Aorta (tissue), 5 donors: ENCODE measurements at regions not wholly inside any gene's neighbourhood (a gene's known extent, or its start where the extent isn't known, plus 50 kb on each side); places are given as distances from the start of the nearest gene placed in this dataset.

Experiments
- ATAC-seq: fragments of 200-7000 bp; cut with Tn5 transposase; one replicate; pipeline ENCODE4 v1.9.1; 2022; ENCODE audit warnings: moderate library complexity; ENCODE audit not compliant: low FRiP score
- DNase-seq, 2 donors: peaks; one replicate each; pipeline ENCODE4 v3.0.0-alpha.2; 2020
- H3K27ac ChIP-seq, 2 donors: one replicate each; pipeline ENCODE4 v1.5.1; 2013; ENCODE audit warnings: low read length in 2 of 2, mild to moderate bottlenecking in 2 of 2, moderate library complexity in 2 of 2, control low read depth in 1 of 2, inconsistent platforms in 1 of 2, low read depth in 1 of 2
- H3K27me3 ChIP-seq, 2 donors: one replicate each; pipeline ENCODE4 v1.6.1; 2013; ENCODE audit warnings: control low read depth in 1 of 2, low read length in 1 of 2, mild to moderate bottlenecking in 1 of 2, moderate library complexity in 1 of 2; ENCODE audit not compliant: insufficient read depth in 2 of 2, control insufficient read depth in 1 of 2
- H3K36me3 ChIP-seq, 2 donors: one replicate each; pipeline ENCODE4 v1.6.1; 2013; ENCODE audit warnings: control low read depth in 1 of 2, low read length in 1 of 2, mild to moderate bottlenecking in 1 of 2; ENCODE audit not compliant: insufficient read depth in 2 of 2, control insufficient read depth in 1 of 2
- H3K4me1 ChIP-seq, 2 donors: one replicate each; pipeline ENCODE4 v1.6.1; 2013; ENCODE audit warnings: low read length in 2 of 2, control low read depth in 1 of 2, mild to moderate bottlenecking in 1 of 2, moderate library complexity in 1 of 2; ENCODE audit not compliant: insufficient read depth in 2 of 2, control insufficient read depth in 1 of 2
- H3K4me3 ChIP-seq, 2 donors: one replicate each; pipeline ENCODE4 v1.5.1; 2013; ENCODE audit warnings: low read length in 2 of 2, control low read depth in 1 of 2, mild to moderate bottlenecking in 1 of 2
- H3K9me3 ChIP-seq: one replicate; pipeline ENCODE4 v1.6.1; 2013; ENCODE audit warnings: mild to moderate bottlenecking, low read length; ENCODE audit not compliant: control insufficient read depth
- WGBS, 2 donors: extraction: QIAGEN DNeasy Blood & Tissue Kit; methylation state at CpG; one replicate each; pipeline ENCODE4 v1.1.7; 2013; 5-methylcytosine and 5-hydroxymethylcytosine counted together
- intact Hi-C, 2 donors: fragments of 100-400 bp; cut with DNase I; formaldehyde crosslinking; loops; one replicate each; pipeline versions ENCODE4 v1.14.2 to v1.15.0; 2022
- donor health status: healthy with polysubstance abuse.
- donor health status: Bipolar disorder and iron deficiency.
- donor health status: DM: no; HTN: no; CAD: no.
- donor health status: DM: no; HTN: no; CAD: no.
- donor health status: DM: yes; HTN: yes; CAD: no.

DNA sequence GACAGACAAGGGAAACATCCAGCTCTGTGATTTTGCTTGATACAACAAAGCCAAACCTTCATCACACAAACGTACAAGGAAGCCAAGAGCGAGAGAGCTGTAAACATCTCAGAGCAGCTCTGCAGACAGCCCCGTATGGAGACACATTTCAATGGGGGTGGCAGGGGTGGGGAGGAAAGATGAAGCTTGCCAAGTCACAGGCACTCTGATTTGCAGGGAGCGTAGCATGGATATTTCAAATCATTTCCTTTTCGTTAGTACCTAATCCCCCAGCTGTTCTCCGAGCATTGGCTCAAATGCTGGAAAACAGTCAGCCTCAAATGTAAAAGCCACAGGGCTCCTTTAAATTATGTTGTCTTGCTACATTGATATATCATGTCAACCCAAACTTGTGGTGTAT is 458.9 kb upstream of the CADM1 start:
- intact Hi-C loops = no loop called here

DNA sequence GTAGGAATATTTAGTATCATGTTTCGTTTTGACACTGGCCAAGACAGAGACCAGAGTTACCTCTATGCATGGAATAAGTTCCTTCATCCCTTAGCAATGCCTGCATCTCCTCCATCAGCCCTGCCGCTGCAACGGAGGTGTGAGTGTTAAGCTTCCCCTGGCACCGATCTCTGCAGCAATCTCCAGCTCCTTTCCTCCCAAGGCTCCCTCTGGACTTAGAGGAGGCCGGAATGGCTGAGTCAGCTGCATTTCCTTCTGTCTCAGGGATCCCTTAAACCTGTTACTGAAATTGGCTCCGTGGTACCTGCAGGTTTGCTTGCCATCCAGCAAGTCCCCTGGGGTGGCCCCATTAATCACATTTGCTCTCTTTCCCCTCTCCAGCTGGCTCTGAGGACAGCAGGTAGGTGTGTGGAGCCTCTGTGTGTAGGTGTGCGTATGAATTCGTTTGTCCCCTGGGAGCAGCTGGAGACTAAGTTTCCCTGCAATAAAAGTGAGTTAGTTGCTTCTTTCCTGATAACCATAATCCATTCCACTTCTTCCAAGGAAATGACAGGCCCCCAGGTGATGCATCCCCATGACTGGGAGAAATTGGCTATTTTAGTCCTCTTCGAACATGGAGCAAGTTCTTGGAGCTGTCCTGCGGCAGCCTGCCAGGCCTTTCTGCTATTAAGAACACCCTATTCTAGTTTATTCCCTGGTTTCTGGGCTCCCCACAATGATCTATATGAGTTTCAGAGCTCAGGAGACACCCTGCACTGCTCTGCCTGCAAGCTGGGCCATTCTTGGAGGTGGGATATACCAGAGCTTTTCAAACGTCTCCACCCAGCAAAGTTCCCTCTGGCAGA is 457.2 kb upstream of the CADM1 start:
- H3K27me3 ChIP-seq = no peaks in the 10 kb centered on the region
- 39 to 41% methylated on average over 11 of the region's 11 CpGs for WGBS, 2 donors
- no peaks in the 10 kb centered on the region for H3K36me3 ChIP-seq
- H3K9me3 ChIP-seq = no peaks in the 10 kb centered on the region
- DNase-seq (no peak), ATAC-seq (no peak)
- intact Hi-C loops = no loop called here
- H3K27ac ChIP-seq = no peak overlapping the region
- no peaks in the 10 kb centered on the region for H3K4me1 ChIP-seq
- H3K4me3 ChIP-seq = no peak overlapping the region

More for the DNA sequence above, 458.9 kb upstream of the CADM1 start:
- no peak overlapping the region for H3K4me3 ChIP-seq
- no peaks in the 10 kb centered on the region for H3K27me3 ChIP-seq
- no peaks in the 10 kb centered on the region for H3K4me1 ChIP-seq
- no peak overlapping the region for H3K27ac ChIP-seq
- ATAC-seq (no peak), DNase-seq (no peak)
- no peaks in the 10 kb centered on the region for H3K36me3 ChIP-seq
- WGBS, 2 donors = 24 to 31% methylated on average over 6 of the region's 6 CpGs
- no peaks in the 10 kb centered on the region for H3K9me3 ChIP-seq

DNA sequence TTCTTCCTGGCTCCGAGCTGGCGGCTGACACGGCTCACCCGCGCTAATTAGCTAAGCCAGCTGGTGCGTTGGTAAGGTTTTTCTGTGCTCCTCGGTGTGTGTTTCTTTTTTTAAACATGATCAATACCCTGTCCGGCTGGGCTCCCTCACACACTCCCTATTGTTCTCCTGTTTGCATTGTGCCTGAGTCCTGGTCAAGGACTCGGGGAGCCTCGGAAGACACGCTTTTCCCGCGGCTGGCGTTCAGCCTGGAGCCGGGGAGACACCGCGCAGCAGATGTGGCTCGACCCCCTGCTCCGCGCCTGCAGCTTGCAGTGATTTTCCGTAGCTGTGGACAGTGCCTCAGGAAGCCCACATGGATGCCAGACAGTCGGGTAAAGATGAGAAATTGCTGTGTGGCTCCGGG is 454.9 kb upstream of the CADM1 start:
- Histone ChIP-seq H3K9me3 (no peaks in the 10 kb centered on the region), H3K27ac (no peak overlapping the region), H3K27me3 (no peaks in the 10 kb centered on the region), H3K4me1 (no peaks in the 10 kb centered on the region), H3K4me3 (no peak overlapping the region), H3K36me3 (no peaks in the 10 kb centered on the region)
- DNase-seq (no peak), ATAC-seq (no peak)
- intact Hi-C loops = no loop called here
- WGBS, 2 donors = 66 to 73% methylated on average over 23 of the region's 23 CpGs

DNA sequence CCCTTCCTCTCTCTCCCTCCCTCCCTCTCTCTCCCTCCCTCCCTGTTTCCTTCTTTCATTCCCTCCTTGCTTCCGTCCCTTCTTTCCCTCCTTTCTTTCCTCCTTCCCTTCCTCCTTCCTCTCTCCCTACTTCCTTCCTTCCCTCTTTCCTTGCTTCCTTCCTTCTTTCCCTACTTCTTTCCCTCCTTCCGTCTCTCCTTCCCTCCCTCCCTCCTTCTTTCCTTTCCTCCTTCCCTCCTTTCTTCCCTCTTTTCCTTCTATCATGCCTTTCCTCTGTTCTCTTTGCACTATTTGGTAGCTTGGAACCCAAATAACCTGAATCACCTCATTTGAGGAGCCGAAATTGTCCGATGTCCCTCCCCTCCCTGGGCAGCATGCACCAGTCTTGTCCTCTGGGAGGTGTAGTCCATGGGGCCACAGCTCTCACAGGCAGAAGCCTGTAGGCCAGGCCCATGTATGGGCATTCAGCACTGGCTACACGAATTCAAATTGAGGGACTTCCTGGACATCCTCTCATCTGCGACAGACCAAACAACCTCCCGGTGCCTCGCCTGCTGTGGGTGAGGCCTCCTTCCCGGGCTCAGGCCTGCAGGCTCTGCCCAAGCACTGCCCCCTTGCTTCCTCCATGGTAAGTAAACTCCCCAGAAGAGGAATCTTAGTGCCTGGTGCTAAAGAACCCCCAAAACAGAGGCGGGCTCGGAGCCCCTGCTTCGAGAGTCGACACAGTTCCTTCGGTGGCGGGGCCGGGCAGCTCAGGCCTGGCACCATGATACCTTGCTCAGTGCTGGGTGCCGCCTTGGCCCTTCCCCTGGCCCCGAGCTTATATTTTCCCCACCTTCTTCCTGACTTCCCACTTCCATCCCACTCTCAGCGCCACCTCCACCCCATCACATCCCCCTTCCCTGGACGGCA is 454.1 kb upstream of the CADM1 start:
- no peaks in the 10 kb centered on the region for H3K9me3 ChIP-seq
- no peaks in the 10 kb centered on the region for H3K36me3 ChIP-seq
- no peaks in the 10 kb centered on the region for H3K27me3 ChIP-seq
- H3K4me1 ChIP-seq = no peaks in the 10 kb centered on the region
- WGBS, 2 donors = 77 to 80% methylated on average over 20 of the region's 20 CpGs
- no peak overlapping the region for H3K4me3 ChIP-seq
- intact Hi-C loops = no loop called here
- ATAC-seq = no peak
- H3K27ac ChIP-seq = no peak overlapping the region
- DNase-seq = no peak

DNA sequence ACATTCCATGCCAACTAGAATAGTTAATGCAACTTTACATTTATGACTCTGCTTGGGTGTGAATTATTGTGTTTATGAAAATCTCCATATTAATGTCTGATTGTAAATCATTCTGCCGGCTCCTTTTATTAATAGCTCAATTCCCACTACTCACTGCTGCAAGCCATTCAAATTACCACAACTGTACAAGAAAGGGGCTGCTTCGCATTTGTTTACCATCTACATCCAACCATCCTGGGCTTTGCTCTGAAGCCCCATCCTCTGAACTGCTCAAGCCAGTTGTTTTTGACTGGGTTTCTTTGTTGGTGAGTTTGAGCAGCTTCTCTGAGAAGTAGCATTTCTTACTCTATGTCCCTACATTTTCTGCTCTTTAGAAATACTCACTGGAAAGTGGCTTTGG is 451.6 kb upstream of the CADM1 start:
- intact Hi-C loops = no loop called here
- H3K36me3 ChIP-seq = no peaks in the 10 kb centered on the region
- H3K4me1 ChIP-seq = no peaks in the 10 kb centered on the region
- ATAC-seq (no peak), DNase-seq (no peak)
- H3K27me3 ChIP-seq = no peaks in the 10 kb centered on the region
- no peak overlapping the region for H3K27ac ChIP-seq
- no peak overlapping the region for H3K4me3 ChIP-seq
- 22 to 51% methylated on average over 2 of the region's 2 CpGs for WGBS, 2 donors
- H3K9me3 ChIP-seq = no peaks in the 10 kb centered on the region

DNA sequence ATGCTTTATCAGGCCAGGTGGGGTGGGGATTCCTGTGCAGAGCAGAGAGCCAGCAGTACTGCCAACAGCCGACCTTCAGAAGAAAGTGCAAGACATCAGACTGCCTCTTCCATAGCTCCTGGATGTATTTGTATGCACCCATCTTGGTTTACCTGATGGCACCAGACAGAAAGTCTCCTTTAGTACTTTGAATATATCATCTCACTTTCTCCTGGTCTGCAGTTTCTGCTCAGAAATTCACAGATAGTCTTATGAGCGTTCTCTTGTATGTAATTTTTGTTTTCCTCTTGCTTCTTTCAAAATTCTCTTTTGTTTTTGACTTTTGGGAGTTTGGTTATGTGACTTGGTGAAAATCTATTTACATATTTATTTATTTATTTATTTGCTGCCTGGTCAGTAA is 446.4 kb upstream of the CADM1 start:
- H3K4me3 ChIP-seq = no peak overlapping the region
- peaks cover 6% of the 10 kb centered on the region for H3K9me3 ChIP-seq
- ATAC-seq = no peak
- H3K36me3 ChIP-seq = no peaks in the 10 kb centered on the region
- H3K4me1 ChIP-seq = no peaks in the 10 kb centered on the region
- peaks cover 0 to 1% of the 10 kb centered on the region in 2 donors for H3K27me3 ChIP-seq
- WGBS, 2 donors = 83 to 87% methylated on average over 2 of the region's 2 CpGs
- H3K27ac ChIP-seq = no peak overlapping the region
- intact Hi-C loops = no loop called here
- no peak for DNase-seq

DNA sequence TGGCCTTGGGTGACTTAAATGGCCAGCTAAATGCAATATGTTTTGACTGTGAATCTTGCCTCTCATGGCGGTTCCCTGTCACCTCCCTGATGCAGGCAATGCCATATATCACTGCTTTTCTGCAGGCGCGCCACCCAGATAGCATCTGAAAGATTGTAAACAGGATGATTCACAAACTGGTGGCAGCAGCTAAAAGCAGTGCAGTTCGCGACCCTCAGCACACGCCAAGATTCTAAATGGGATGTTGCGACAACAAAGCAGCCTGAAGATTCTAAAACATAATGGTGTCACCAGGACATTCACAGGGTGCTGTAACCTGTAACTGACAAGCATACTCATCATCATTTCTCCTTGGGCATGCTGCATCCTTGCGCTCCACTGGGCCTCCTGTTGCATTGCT is 440.4 kb upstream of the CADM1 start:
- H3K36me3 ChIP-seq = no peaks in the 10 kb centered on the region
- H3K4me3 ChIP-seq = no peak overlapping the region
- H3K27me3 ChIP-seq = peaks cover 0 to 1% of the 10 kb centered on the region in 2 donors
- ATAC-seq (no peak), DNase-seq (no peak)
- no peak overlapping the region for H3K27ac ChIP-seq
- no peaks in the 10 kb centered on the region for H3K4me1 ChIP-seq
- 57 to 60% methylated on average over 8 of the region's 8 CpGs for WGBS, 2 donors
- peaks cover 1% of the 10 kb centered on the region for H3K9me3 ChIP-seq
- intact Hi-C loops = no loop called here

DNA sequence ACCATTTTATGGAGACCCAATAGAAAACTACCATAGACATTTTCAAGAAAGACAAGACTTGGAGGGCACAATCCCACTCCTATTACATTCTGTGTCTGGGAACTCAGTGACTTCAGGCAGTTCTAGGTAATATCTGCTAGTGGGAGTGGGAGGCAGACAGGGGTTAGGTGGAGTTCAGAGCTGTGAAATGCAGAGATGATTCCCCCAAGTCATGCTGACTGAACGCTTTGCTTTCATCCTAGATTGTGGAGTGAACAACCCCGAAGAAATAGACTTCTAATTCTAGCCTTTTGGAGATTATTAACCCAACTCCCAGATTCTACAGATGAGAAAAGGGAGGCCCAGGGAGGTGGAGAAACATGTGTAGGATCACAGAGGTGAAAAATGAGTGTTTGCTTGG is 437.8 kb upstream of the CADM1 start:
- WGBS, 2 donors = 91 to 93% methylated on average over 2 of the region's 2 CpGs
- H3K4me1 ChIP-seq = no peaks in the 10 kb centered on the region
- peaks cover 0 to 1% of the 10 kb centered on the region in 2 donors for H3K27me3 ChIP-seq
- no peak overlapping the region for H3K4me3 ChIP-seq
- H3K27ac ChIP-seq = no peak overlapping the region
- intact Hi-C loops = no loop called here
- peaks cover 1% of the 10 kb centered on the region for H3K9me3 ChIP-seq
- no peaks in the 10 kb centered on the region for H3K36me3 ChIP-seq
- ATAC-seq (no peak), DNase-seq (no peak)
